OCI-LY7 (cell line): ENCODE measurements at regions not wholly inside any gene's neighbourhood (a gene's known extent, or its start where the extent isn't known, plus 50 kb on each side); places are given as distances from the start of the nearest gene placed in this dataset.

Experiments
- BruUV-seq: library from RNA; stranded (reverse); fragments of 400-500 nt; replicated peaks from 2 replicates; lab custom pipeline; 2021; lab: Mats Ljungman, UMichigan
- CTCF ChIA-PET: fragments of 300-600 bp; sonication (Branson Sonifier 250); formaldehyde crosslinking; loops from one replicate; lab custom pipeline; 2022; ENCODE audit warnings: antibody characterized with exemption; ENCODE audit not compliant: unreplicated experiment; lab: Charles Lee
- POLR2A ChIA-PET: fragments of 300-600 bp; sonication (Branson Sonifier 250); formaldehyde crosslinking; loops from one replicate; lab custom pipeline; 2022; ENCODE audit warnings: antibody characterized with exemption; lab: Charles Lee
- DNase-seq: peaks from one replicate; pipeline ENCODE4 v3.0.0-alpha.2; 2015; ENCODE audit warnings: low spot score
- H2AFZ ChIP-seq: fragments of 200-600 bp; sonication (generic), shearing (Covaris generic); 2 replicates; pipeline ENCODE4 v1.6.1; 2014; ENCODE audit warnings: mild to moderate bottlenecking, antibody characterized with exemption, low read length, moderate library complexity
- H3K27ac ChIP-seq: fragments of 200-600 bp; sonication (generic); 2 replicates; pipeline ENCODE4 v1.5.1; 2014; ENCODE audit warnings: mixed run types, low read depth, mild to moderate bottlenecking, moderate library complexity, low read length, inconsistent platforms; ENCODE audit not compliant: poor library complexity, severe bottlenecking
- H3K36me3 ChIP-seq: fragments of 200-600 bp; sonication (generic); 2 replicates; pipeline ENCODE4 v1.6.1; 2014; ENCODE audit warnings: mild to moderate bottlenecking, antibody characterized with exemption, low read length, moderate library complexity, mixed read lengths; ENCODE audit not compliant: insufficient read depth
- H3K4me1 ChIP-seq: fragments of 200-600 bp; sonication (generic); 2 replicates; pipeline ENCODE4 v1.5.1; 2014; ENCODE audit warnings: mild to moderate bottlenecking, low read length; ENCODE audit not compliant: insufficient read depth, poor library complexity, severe bottlenecking
- H3K4me2 ChIP-seq: fragments of 200-600 bp; sonication (generic); 2 replicates; pipeline ENCODE4 v1.6.1; 2014; ENCODE audit warnings: mild to moderate bottlenecking, low read length
- H3K4me3 ChIP-seq: fragments of 200-600 bp; sonication (generic); 2 replicates; pipeline ENCODE4 v1.5.1; 2014; ENCODE audit warnings: mild to moderate bottlenecking, low read depth, low read length; ENCODE audit not compliant: poor library complexity, severe bottlenecking
- H3K79me2 ChIP-seq: fragments of 200-600 bp; sonication (generic); 2 replicates; pipeline ENCODE4 v1.6.1; 2016; ENCODE audit warnings: low read depth, mild to moderate bottlenecking, low read length, moderate library complexity, mixed read lengths; ENCODE audit not compliant: insufficient read depth
- H3K9me2 ChIP-seq: fragments of 200-600 bp; sonication (generic); 2 replicates; pipeline ENCODE4 v1.6.1; 2016; ENCODE audit warnings: mild to moderate bottlenecking, low read length, mixed read lengths; ENCODE audit not compliant: insufficient read depth
- H3K9me3 ChIP-seq: fragments of 200-600 bp; sonication (generic); 2 replicates; pipeline ENCODE4 v1.6.1; 2014; ENCODE audit warnings: mild to moderate bottlenecking, mixed run types, low read length, mixed read lengths
- H4K20me1 ChIP-seq: fragments of 200-600 bp; sonication (generic); 2 replicates; pipeline ENCODE4 v1.6.1; 2014; ENCODE audit warnings: mild to moderate bottlenecking, antibody characterized with exemption, low read length, moderate library complexity, mixed read lengths; ENCODE audit not compliant: insufficient read depth
- EZH2phosphoT487 ChIP-seq: fragments of 200-600 bp; sonication (generic); IDR thresholded peaks from 2 replicates; pipeline ENCODE4 v1.6.1; 2018; ENCODE audit warnings: low read depth, borderline replicate concordance, mild to moderate bottlenecking, mixed run types, antibody characterized with exemption, low read length, moderate library complexity, mixed read lengths
- intact Hi-C: fragments of 100-400 bp; cut with micrococcal nuclease; formaldehyde crosslinking; loops from one replicate; pipeline ENCODE4 v1.10.0; 2022; ENCODE audit not compliant: unreplicated experiment
- TF ChIP-seq, protein P1 (sequence below): fragments of 200-600 bp; sonication (generic); conservative IDR thresholded peaks from 2 replicates; pipeline ENCODE4 v1.5.1; 2014; ENCODE audit warnings: mild to moderate bottlenecking, antibody characterized with exemption, low read length, moderate library complexity, mixed read lengths

DNA sequence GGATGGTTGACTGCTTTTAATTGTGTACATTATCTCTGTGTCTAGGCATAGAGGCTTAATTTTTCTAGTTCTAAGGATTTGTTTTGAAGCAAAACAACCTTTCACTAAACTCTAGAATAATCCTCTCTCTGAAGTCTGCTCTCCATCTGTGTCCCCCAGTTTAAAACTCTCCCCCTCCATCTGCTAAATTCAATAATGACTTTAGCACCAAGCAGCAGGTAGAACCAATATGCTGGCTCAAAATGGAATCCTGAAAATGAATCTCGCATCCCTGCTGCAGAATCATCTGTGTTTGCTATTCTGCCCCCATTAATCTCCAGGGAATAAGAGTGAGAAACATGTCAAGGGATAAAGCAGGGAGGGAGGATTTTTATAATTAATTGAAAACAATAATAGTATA, 111.8 kb downstream of the TUSC7 start:
- Histone ChIP-seq H3K9me2 (no peaks in the 10 kb centered on the region), H3K9me3 (no peaks in the 10 kb centered on the region), H3K27ac (no peak overlapping the region), H3K4me3 (no peak overlapping the region), H3K4me2 (no peak overlapping the region), H2AFZ (no peak overlapping the region), H3K79me2 (no peaks in the 10 kb centered on the region), H3K36me3 (no peaks in the 10 kb centered on the region), H3K4me1 (no peaks in the 10 kb centered on the region), H4K20me1 (no peaks in the 10 kb centered on the region)
- ChIA-PET CTCF (no interaction called here), POLR2A (interaction anchor here (0.9 kb wide), 1 partner anchor 11 kb away, joined by 3 read pairs; no protein-coding TSS in a partner anchor)
- no peak for TF ChIP-seq EZH2phosphoT487
- TF ChIP-seq, protein P1, sequence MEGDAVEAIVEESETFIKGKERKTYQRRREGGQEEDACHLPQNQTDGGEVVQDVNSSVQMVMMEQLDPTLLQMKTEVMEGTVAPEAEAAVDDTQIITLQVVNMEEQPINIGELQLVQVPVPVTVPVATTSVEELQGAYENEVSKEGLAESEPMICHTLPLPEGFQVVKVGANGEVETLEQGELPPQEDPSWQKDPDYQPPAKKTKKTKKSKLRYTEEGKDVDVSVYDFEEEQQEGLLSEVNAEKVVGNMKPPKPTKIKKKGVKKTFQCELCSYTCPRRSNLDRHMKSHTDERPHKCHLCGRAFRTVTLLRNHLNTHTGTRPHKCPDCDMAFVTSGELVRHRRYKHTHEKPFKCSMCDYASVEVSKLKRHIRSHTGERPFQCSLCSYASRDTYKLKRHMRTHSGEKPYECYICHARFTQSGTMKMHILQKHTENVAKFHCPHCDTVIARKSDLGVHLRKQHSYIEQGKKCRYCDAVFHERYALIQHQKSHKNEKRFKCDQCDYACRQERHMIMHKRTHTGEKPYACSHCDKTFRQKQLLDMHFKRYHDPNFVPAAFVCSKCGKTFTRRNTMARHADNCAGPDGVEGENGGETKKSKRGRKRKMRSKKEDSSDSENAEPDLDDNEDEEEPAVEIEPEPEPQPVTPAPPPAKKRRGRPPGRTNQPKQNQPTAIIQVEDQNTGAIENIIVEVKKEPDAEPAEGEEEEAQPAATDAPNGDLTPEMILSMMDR: no peak
- intact Hi-C loops: no loop called here
- BruUV-seq: no TSS peak
- no peak for DNase-seq

DNA sequence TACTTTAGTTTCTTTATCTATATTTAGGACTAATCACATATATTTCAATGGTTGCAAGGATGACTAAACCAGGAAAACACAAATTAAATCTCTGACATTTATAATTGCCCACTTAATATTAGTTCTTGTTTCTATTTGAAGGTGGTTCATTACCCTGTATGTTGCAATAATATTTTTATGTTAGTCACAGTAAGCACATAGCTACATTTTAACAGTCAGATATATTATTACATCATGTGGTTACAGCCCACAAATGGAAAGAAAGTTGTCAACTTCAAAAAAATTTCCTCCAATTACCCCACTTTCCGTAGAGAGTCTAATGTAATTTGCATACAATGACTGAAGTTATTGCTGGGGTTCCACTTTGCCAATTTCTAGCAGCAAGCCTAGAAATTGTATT, 114.6 kb downstream of the TUSC7 start:
- no peak overlapping the region for H2AFZ ChIP-seq
- ChIA-PET CTCF (no interaction called here), POLR2A (no interaction called here)
- TF ChIP-seq, protein P1: no peak
- no peak for TF ChIP-seq EZH2phosphoT487
- no peaks in the 10 kb centered on the region for H3K9me2 ChIP-seq
- no peak overlapping the region for H3K4me3 ChIP-seq
- H3K27ac ChIP-seq: no peak overlapping the region
- H3K4me1 ChIP-seq: no peaks in the 10 kb centered on the region
- H3K4me2 ChIP-seq: no peak overlapping the region
- BruUV-seq: no TSS peak
- no peak for DNase-seq
- H3K9me3 ChIP-seq: no peaks in the 10 kb centered on the region
- H3K36me3 ChIP-seq: no peaks in the 10 kb centered on the region
- H4K20me1 ChIP-seq: no peaks in the 10 kb centered on the region
- H3K79me2 ChIP-seq: no peaks in the 10 kb centered on the region
- intact Hi-C loops: no loop called here

DNA sequence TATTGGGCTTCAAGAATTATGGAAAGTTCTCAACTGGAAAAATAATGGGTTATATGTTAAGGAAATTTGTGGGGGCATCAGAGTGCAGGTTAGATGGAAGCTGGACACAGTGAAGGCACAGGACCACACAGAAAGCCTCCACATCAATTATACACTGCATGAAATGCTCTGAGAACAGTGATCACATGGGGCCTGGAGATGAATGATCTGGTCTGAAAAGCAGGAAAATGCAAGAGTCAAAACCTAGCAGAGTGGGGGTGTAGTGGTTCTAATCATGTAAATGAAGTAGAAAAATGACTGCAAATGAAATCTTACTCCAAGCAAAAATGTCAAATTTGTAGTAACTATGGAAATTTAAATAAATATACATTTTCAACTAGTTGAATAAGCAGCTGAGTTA, 123.6 kb downstream of the TUSC7 start:
- no TSS peak for BruUV-seq

More for the DNA sequence above, 123.6 kb downstream of the TUSC7 start:
- intact Hi-C loops: no loop called here
- H3K27ac ChIP-seq: no peak overlapping the region
- ChIA-PET CTCF (no interaction called here), POLR2A (no interaction called here)
- H3K9me2 ChIP-seq: no peaks in the 10 kb centered on the region
- no peak overlapping the region for H3K4me2 ChIP-seq
- TF ChIP-seq EZH2phosphoT487: no peak
- TF ChIP-seq, protein P1: no peak
- no peaks in the 10 kb centered on the region for H4K20me1 ChIP-seq
- no peak overlapping the region for H2AFZ ChIP-seq
- DNase-seq: no peak
- no peaks in the 10 kb centered on the region for H3K9me3 ChIP-seq
- H3K79me2 ChIP-seq: no peaks in the 10 kb centered on the region
- H3K4me1 ChIP-seq: no peaks in the 10 kb centered on the region
- no peaks in the 10 kb centered on the region for H3K36me3 ChIP-seq
- H3K4me3 ChIP-seq: no peak overlapping the region
